Stimulated activated CD8-positive, alpha-beta memory T cell treated with anti-CD3 and anti-CD28 coated beads, Interleukin-4, amount 100 ng/mL, for 4 hours (primary cell): ENCODE measurements at regions not wholly inside any gene's neighbourhood (a gene's known extent, or its start where the extent isn't known, plus 50 kb on each side); places are given as distances from the start of the nearest gene placed in this dataset.
"Not testable (repeated sequence)": the region's sequence is repeated elsewhere in the genome, so short reads cannot be mapped to it uniquely, and the experiment has no call there.

ENCODE experiments used
- DNase-seq, 2 donors: peaks; one replicate each; pipeline ENCODE4 v3.0.0-alpha.2; 2020; ENCODE audit warnings: low read depth in 2 of 2, low spot score in 1 of 2

DNA sequence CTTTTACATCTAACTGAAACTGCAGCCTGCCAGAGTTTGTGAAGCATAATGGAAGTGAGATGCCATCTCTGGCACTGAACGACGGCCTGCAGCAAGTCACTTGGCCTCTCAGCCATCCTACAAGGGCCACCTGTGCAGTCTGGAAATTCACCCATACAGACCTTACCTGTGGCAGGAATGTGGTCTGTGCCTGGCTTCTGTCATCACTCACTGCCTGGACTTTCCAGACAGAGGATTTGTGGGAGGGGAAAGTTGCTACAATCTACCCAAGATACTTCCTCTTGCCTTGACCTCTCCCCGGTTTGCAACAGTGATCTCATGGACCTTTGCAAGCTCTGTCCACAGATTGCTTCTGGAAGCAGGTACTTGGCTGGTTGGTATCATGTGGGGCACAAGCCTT, 58.4 kb upstream of the ATP1B1 start:
- DNase-seq, result no peak

DNA sequence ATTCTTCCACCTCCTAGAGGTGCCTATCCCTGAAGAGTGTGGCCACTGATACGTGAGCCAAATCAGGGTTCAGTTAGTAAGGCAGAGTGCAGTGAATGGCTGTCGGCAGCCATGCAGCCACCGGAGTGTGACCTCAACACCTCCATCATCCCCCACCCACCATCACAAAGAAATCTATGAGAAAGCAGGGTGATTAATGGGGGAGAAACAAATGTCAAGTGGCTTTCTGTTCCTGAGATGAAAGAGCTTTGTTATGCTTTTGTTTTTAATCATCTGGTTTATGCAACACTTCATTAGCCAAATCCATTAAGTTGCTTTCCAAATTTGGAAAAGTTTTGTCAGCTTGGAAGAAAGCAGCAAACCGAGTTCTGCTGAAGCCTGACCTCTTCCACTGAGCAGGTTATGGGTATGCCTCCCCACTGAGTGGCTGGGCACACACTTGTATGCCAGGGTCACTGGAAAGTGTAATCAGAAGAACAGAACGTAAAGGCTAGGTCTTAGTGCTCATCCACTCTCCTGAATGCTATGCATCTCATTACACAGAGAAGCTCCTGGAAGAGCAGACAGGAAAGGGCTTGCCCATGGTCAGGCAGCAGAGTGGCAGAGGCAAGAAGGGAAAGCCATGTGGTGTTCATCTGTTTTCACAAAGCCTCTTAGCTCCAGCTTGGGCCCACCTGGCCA, 57.1 kb upstream of the ATP1B1 start:
- no peak for DNase-seq

DNA sequence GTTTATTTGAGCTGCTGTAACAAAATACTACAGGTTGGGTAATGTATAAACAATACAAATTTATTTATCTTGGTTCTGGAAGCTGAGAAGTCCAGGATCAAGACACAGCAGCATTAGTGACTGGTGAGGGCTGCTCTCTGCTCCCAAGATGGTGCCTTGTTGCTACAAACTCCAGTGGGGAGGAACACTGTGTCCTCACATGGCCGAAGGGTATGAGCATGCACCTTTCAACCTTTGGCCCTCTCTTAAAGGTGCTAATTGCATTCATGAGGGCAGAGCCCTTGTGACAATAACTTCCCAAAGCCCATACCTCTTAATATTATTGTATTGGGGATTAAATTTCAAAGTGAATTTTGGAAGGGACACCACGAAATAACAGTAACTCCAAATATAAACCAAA, 55.3 kb upstream of the ATP1B1 start:
- DNase-seq, result no peak

DNA sequence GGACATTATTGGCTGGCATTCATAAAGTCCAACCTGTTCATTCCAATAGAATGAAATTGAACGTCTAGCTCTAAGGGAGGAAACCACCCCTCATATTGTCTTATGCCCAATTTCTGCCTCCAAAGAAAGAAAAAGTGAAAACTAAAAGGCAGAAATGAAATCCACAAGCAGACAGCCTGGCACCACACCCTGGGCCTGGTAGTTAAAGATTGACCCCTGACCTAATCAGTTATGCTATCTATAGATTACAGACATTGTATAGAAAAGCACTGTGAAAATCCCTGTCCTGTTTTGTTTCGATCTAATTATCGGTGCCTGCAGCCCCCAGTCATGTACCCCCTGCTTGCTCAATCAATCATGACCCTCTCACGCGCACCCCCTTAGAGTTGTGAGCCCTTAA, 54.3 kb upstream of the ATP1B1 start:
- DNase-seq, result not testable (repeated sequence)

DNA sequence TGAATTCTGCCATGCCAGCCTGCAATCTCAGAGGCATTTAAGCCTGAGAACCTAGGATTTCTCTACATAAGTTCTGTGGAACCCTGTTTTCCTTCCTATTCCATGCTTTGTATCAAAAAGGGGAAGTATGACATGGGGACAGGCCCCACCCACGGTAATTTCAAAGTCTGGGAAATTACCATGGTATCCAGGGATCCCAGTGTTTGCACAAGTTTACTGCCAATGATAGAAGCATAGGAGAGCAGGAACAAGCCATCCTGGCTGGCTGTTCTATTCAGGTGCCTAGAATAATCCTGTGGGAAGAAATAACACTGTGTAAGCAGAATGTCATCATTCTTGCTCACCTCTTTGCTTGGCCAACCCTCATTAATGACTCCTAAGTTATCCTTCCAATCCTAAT, 53.8 kb upstream of the ATP1B1 start:
- no peak for DNase-seq

DNA sequence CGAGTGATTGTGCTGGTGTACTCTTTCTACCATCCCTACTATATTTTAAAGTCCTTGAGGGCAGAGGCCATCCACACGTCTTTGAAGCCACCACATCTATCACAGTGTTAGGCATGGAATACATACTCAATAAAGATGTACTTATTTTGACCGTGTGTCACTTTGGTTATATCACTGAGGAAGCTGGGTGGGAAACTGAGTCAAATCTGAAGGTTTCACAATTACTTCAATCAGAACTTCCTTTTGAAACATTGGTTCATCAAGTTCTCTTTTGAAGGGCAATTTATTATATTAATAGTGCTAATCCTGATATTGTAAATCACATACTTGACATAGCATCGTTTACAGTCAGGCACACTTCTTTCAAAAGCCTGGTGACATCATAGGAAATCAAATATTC, 53.3 kb upstream of the ATP1B1 start:
- DNase-seq, result no peak
